OCI-LY7 (cell line): ENCODE measurements at regions not wholly inside any gene's neighbourhood (a gene's known extent, or its start where the extent isn't known, plus 50 kb on each side); places are given as distances from the start of the nearest gene placed in this dataset.

ENCODE experiments used
- EZH2phosphoT487 ChIP-seq: fragments of 200-600 bp; sonication (generic); IDR thresholded peaks from 2 replicates; pipeline ENCODE4 v1.6.1; 2018; ENCODE audit warnings: low read depth, borderline replicate concordance, mild to moderate bottlenecking, mixed run types, antibody characterized with exemption, low read length, moderate library complexity, mixed read lengths
- TF ChIP-seq, protein P1 (sequence below): fragments of 200-600 bp; sonication (generic); conservative IDR thresholded peaks from 2 replicates; pipeline ENCODE4 v1.5.1; 2014; ENCODE audit warnings: mild to moderate bottlenecking, antibody characterized with exemption, low read length, moderate library complexity, mixed read lengths

- TF ChIP-seq, protein P1, sequence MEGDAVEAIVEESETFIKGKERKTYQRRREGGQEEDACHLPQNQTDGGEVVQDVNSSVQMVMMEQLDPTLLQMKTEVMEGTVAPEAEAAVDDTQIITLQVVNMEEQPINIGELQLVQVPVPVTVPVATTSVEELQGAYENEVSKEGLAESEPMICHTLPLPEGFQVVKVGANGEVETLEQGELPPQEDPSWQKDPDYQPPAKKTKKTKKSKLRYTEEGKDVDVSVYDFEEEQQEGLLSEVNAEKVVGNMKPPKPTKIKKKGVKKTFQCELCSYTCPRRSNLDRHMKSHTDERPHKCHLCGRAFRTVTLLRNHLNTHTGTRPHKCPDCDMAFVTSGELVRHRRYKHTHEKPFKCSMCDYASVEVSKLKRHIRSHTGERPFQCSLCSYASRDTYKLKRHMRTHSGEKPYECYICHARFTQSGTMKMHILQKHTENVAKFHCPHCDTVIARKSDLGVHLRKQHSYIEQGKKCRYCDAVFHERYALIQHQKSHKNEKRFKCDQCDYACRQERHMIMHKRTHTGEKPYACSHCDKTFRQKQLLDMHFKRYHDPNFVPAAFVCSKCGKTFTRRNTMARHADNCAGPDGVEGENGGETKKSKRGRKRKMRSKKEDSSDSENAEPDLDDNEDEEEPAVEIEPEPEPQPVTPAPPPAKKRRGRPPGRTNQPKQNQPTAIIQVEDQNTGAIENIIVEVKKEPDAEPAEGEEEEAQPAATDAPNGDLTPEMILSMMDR = no peak
- TF ChIP-seq EZH2phosphoT487 = no peak
Measured at GRCh38 chr13:80040196-80040980, 300.5 kb downstream of the SPRY2 start.
